Dermis blood vessel endothelial cell (primary cell): ENCODE measurements at regions not wholly inside any gene's neighbourhood (a gene's known extent, or its start where the extent isn't known, plus 50 kb on each side); places are given as distances from the start of the nearest gene placed in this dataset.
"Not testable (repeated sequence)": the region's sequence is repeated elsewhere in the genome, so short reads cannot be mapped to it uniquely, and the experiment has no call there.

Experiments used
- DNase-seq: peaks from one replicate; pipeline ENCODE4 v3.0.0; 2010

- no peak for DNase-seq
Measured at GRCh38 chr11:101741061-101741460, 157.3 kb upstream of the TRPC6 start.

GRCh38 chr11:101738452-101738851 is 154.6 kb upstream of the TRPC6 start:
- no peak for DNase-seq

- no peak for DNase-seq
Measured at GRCh38 chr11:101729406-101730078, 145.7 kb upstream of the TRPC6 start.

- no peak for DNase-seq
Measured at GRCh38 chr11:101727451-101727850, 143.6 kb upstream of the TRPC6 start.

GRCh38 chr11:101726988-101727387 is 143.2 kb upstream of the TRPC6 start:
- no peak for DNase-seq

- no peak for DNase-seq
Measured at GRCh38 chr11:101723371-101723770, 139.6 kb upstream of the TRPC6 start.

GRCh38 chr11:101721270-101721669 is 137.5 kb upstream of the TRPC6 start:
- DNase-seq = no peak

GRCh38 chr11:101718402-101718801 is 134.6 kb upstream of the TRPC6 start:
- no peak for DNase-seq

- DNase-seq = no peak
Measured at GRCh38 chr11:101717619-101718018, 133.8 kb upstream of the TRPC6 start.

GRCh38 chr11:101715281-101715680 is 131.5 kb upstream of the TRPC6 start:
- DNase-seq = no peak

- DNase-seq = no peak
Measured at GRCh38 chr11:101707477-101707876, 123.7 kb upstream of the TRPC6 start.

GRCh38 chr11:101706541-101706940 is 122.7 kb upstream of the TRPC6 start:
- DNase-seq = no peak

GRCh38 chr11:101705972-101706371 is 122.2 kb upstream of the TRPC6 start:
- no peak for DNase-seq

- DNase-seq = not testable (repeated sequence)
Measured at GRCh38 chr11:101694869-101695268, 111.1 kb upstream of the TRPC6 start.

- DNase-seq = no peak
Measured at GRCh38 chr11:101692980-101693379, 109.2 kb upstream of the TRPC6 start.

- DNase-seq = peak; percentile 1
Measured at GRCh38 chr11:101686514-101686913, 102.7 kb upstream of the TRPC6 start.

GRCh38 chr11:101668236-101668635 is 84.4 kb upstream of the TRPC6 start:
- DNase-seq = no peak

- no peak for DNase-seq
Measured at GRCh38 chr11:101666916-101667315, 83.1 kb upstream of the TRPC6 start.

GRCh38 chr11:101661559-101661958 is 77.8 kb upstream of the TRPC6 start:
- no peak for DNase-seq
